ENCODE measurements at regions not wholly inside any gene's neighbourhood (a gene's known extent, or its start where the extent isn't known, plus 50 kb on each side); places are given as distances from the start of the nearest gene placed in this dataset.

DNA sequence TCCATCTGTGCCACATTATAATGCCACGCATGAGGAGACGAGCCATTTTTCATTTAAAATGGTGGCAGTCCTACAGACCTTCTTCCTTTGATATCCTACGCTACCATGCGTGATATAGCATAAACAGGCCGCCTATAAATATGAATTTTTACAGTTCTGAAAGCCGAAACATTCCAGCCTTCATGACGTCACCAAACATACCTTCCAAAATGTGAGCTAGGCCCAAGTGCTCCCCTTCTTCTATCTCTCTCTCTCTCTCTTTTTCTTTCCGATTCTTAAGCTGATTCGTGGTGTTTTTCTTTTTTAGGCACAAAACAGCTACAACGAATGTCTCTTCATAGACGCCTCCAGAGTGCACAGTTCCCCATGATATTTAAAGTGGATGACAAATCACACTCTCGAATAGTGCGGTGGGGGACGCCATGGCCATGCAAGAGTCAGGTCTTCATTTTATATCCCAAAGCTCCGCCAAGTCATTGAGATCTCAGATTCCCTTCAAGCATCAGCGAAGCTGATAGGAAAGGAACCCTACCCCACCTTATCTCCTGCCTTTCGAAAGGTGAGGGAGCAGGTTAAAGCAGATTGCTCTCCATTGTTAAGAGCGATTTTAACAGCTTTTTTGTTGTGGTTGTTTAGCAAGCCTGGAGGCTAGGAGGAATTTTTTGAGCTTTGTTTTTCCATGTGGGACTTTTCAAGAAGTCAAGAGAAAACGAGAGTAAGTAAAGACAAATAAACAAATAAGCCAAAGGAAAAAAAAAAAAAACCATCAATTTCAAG lies 436.3 kb downstream of the CMPK2 start:
- DNase-seq (ENCODE audit: low read depth, low spot score), result no peak
- Histone ChIP-seq H3K4me3 (ENCODE audit: insufficient read length, low read depth) (no peak overlapping the region), H3K9me3 (ENCODE audit: insufficient read depth, low read length) (no peaks in the 10 kb centered on the region), H3K36me3 (ENCODE audit: insufficient read depth, insufficient read length, low read length) (no peaks in the 10 kb centered on the region), H3K27me3 (ENCODE audit: insufficient read depth, insufficient read length) (no peaks in the 10 kb centered on the region), H3K9ac (ENCODE audit: insufficient read length, low read depth) (no peak overlapping the region), H3K4me1 (ENCODE audit: insufficient read depth, insufficient read length) (no peaks in the 10 kb centered on the region)
- TF ChIP-seq ZNF274 (IDR thresholded peaks at IDR 0.05; ENCODE audit: low read depth, low read length) (no peak), SUZ12 (IDR thresholded peaks at IDR 0.05; ENCODE audit: extremely low read depth, insufficient read depth, insufficient read length) (no peak), YY1 (IDR thresholded peaks at IDR 0.05; ENCODE audit: insufficient read depth, insufficient read length) (no peak)

DNA sequence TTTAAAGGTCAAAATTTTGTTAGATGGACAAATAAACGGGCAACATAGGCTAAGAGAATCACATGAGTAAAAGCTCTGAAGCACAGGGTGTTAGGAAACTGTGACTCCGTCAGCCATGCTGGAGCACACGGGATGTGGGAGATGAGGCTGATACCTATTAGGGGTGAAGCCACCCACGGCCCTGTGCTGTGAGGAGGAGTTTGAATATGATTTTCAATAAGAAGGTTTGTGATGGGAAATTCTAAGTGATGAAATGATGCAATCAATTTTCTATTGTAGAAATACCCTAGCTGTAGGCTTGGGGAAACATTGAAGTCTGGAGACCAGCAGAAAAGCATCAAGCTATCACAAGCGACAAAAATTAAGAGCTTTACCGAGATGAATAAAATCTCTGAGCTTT lies 431.3 kb downstream of the CMPK2 start:
- Histone ChIP-seq H3K27me3 (ENCODE audit: insufficient read depth, insufficient read length) (no peaks in the 10 kb centered on the region), H3K4me3 (ENCODE audit: insufficient read length, low read depth) (no peak overlapping the region)

DNA sequence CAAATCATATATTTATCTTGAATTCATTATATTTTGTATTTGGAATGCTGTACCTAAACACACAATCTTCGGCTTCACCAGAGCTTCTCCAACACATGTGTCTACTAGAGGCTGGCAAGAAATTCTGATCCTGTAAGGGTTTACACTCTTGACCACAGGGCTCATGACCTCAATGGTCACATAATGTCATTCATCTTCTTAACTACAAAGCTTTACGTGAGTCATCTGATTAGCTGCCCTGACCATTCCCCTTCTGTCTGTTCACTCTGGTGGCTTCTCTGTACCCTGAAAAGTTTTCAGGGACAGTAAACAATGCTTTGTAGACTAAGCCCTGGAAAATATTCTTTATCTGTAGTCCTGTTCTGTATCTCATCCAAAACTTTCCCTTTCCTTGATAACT lies 423.9 kb downstream of the CMPK2 start:
- Histone ChIP-seq H3K4me1 (ENCODE audit: insufficient read depth, insufficient read length) (no peaks in the 10 kb centered on the region), H3K27me3 (ENCODE audit: insufficient read depth, insufficient read length) (no peaks in the 10 kb centered on the region), H3K36me3 (ENCODE audit: insufficient read depth, insufficient read length, low read length) (no peaks in the 10 kb centered on the region), H3K9ac (ENCODE audit: insufficient read length, low read depth) (no peak overlapping the region), H3K9me3 (ENCODE audit: insufficient read depth, low read length) (no peaks in the 10 kb centered on the region), H3K4me3 (ENCODE audit: insufficient read length, low read depth) (no peak overlapping the region)
- TF ChIP-seq ZNF274 (IDR thresholded peaks at IDR 0.05; ENCODE audit: low read depth, low read length) (no peak), YY1 (IDR thresholded peaks at IDR 0.05; ENCODE audit: insufficient read depth, insufficient read length) (no peak), SUZ12 (IDR thresholded peaks at IDR 0.05; ENCODE audit: extremely low read depth, insufficient read depth, insufficient read length) (no peak)
- no peak for DNase-seq (ENCODE audit: low read depth, low spot score)

More for the DNA sequence above, 431.3 kb downstream of the CMPK2 start:
- Histone ChIP-seq H3K36me3 (ENCODE audit: insufficient read depth, insufficient read length, low read length) (no peaks in the 10 kb centered on the region), H3K9me3 (ENCODE audit: insufficient read depth, low read length) (no peaks in the 10 kb centered on the region), H3K9ac (ENCODE audit: insufficient read length, low read depth) (no peak overlapping the region), H3K4me1 (ENCODE audit: insufficient read depth, insufficient read length) (no peaks in the 10 kb centered on the region)
- no peak for DNase-seq (ENCODE audit: low read depth, low spot score)
- TF ChIP-seq YY1 (IDR thresholded peaks at IDR 0.05; ENCODE audit: insufficient read depth, insufficient read length) (no peak), SUZ12 (IDR thresholded peaks at IDR 0.05; ENCODE audit: extremely low read depth, insufficient read depth, insufficient read length) (no peak), ZNF274 (IDR thresholded peaks at IDR 0.05; ENCODE audit: low read depth, low read length) (no peak)

DNA sequence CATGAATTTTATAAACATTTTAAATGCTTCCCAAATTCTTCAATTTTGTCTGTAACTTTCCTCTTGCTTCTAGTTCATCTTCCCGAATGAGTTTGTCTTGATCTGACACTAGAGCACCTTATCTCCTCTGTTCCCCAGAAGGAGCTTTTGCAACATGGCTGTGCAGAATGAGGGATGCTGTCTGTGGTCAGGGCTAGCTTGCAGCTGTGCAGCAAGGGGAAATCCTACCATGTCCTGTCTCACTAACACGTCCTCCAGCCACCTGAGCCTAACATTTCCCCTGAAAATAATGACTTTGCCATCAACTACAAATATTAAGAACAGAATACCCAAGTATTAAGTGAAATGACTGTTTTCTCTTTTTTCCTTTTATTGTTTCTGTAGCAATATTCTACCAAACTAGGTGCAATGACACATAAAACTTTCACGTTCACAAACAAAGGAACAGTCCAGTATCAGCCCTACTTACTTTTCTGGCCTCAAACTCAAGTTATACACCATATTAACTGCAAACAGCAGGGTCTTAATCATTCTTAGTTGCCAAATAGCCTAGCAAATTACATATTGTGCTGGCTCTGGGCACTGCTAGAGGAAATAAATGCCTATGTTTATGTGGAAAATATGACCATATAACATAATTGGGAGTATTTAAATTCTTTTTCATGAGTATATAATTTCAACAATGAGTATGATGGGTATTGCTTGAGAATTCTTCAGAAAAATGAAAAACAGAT lies 423.3 kb downstream of the CMPK2 start:
- Histone ChIP-seq H3K27me3 (ENCODE audit: insufficient read depth, insufficient read length) (no peaks in the 10 kb centered on the region), H3K9me3 (ENCODE audit: insufficient read depth, low read length) (no peaks in the 10 kb centered on the region), H3K9ac (ENCODE audit: insufficient read length, low read depth) (no peak overlapping the region), H3K4me1 (ENCODE audit: insufficient read depth, insufficient read length) (no peaks in the 10 kb centered on the region), H3K4me3 (ENCODE audit: insufficient read length, low read depth) (no peak overlapping the region), H3K36me3 (ENCODE audit: insufficient read depth, insufficient read length, low read length) (no peaks in the 10 kb centered on the region)
- TF ChIP-seq ZNF274 (IDR thresholded peaks at IDR 0.05; ENCODE audit: low read depth, low read length), result no peak
- no peak for TF ChIP-seq SUZ12 (IDR thresholded peaks at IDR 0.05; ENCODE audit: extremely low read depth, insufficient read depth, insufficient read length)
- no peak for TF ChIP-seq YY1 (IDR thresholded peaks at IDR 0.05; ENCODE audit: insufficient read depth, insufficient read length)
- DNase-seq (ENCODE audit: low read depth, low spot score), result no peak

DNA sequence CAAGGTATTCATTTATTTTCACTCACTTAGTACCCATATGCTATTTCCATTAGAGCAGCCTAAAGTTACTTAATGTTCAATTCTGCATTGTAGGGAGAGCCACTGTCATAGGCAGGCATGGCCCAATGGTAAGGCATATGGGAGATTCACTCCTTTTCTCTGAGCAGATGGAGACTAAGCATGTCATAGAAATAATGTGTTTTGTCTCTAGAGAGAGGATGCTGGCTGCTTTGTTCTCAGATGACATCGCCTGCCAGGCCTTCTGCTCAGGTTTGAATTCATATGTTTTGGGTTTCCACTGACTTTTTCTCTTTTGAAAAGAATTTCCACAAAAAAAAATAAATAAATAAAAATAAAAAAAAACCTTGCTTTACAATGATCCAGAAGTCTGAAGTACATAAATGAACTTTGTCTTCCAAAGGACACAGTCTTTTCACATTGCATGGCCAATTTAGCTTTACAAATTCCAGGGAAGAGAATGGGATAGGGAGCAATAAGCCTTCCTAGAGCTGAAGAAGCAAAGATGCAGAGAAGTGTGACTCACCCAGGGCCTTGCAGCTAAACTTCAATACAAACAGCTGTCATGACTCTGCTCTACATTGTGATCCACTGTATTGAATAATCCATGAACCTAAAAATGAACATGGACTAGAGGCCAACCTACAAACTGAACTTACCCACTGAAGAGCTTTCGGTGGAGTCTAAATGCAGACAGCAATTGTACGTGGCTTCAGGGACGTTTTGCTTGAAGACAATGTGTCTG lies 422.5 kb downstream of the CMPK2 start:
- Histone ChIP-seq H3K4me1 (ENCODE audit: insufficient read depth, insufficient read length) (no peaks in the 10 kb centered on the region), H3K9me3 (ENCODE audit: insufficient read depth, low read length) (no peaks in the 10 kb centered on the region), H3K9ac (ENCODE audit: insufficient read length, low read depth) (no peak overlapping the region), H3K27me3 (ENCODE audit: insufficient read depth, insufficient read length) (no peaks in the 10 kb centered on the region), H3K36me3 (ENCODE audit: insufficient read depth, insufficient read length, low read length) (no peaks in the 10 kb centered on the region), H3K4me3 (ENCODE audit: insufficient read length, low read depth) (no peak overlapping the region)
- TF ChIP-seq ZNF274 (IDR thresholded peaks at IDR 0.05; ENCODE audit: low read depth, low read length), result no peak
- TF ChIP-seq YY1 (IDR thresholded peaks at IDR 0.05; ENCODE audit: insufficient read depth, insufficient read length), result no peak
- no peak for TF ChIP-seq SUZ12 (IDR thresholded peaks at IDR 0.05; ENCODE audit: extremely low read depth, insufficient read depth, insufficient read length)
- DNase-seq (ENCODE audit: low read depth, low spot score), result no peak

DNA sequence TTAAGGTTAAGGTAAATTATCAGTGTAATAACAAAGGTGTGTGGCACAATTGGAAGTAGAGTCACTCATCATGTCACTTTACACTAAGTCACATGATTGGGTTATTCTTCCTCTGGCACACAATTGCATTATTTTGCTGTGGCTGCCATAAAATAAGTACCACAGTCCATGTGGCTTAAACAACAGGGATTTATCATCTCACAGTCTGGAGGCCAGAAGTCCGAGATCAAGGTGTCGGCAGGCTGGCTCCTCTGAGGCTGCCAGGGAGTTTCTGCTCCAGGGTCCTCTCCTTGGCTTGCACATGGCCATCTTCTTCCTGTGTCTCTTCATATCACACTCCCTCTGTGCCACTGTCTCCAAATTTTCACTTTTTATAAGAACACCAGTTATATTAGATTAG lies 421.2 kb downstream of the CMPK2 start:
- Histone ChIP-seq H3K9me3 (ENCODE audit: insufficient read depth, low read length) (no peaks in the 10 kb centered on the region), H3K27me3 (ENCODE audit: insufficient read depth, insufficient read length) (no peaks in the 10 kb centered on the region), H3K4me1 (ENCODE audit: insufficient read depth, insufficient read length) (no peaks in the 10 kb centered on the region), H3K4me3 (ENCODE audit: insufficient read length, low read depth) (no peak overlapping the region), H3K36me3 (ENCODE audit: insufficient read depth, insufficient read length, low read length) (no peaks in the 10 kb centered on the region), H3K9ac (ENCODE audit: insufficient read length, low read depth) (no peak overlapping the region)
- no peak for DNase-seq (ENCODE audit: low read depth, low spot score)
- no peak for TF ChIP-seq ZNF274 (IDR thresholded peaks at IDR 0.05; ENCODE audit: low read depth, low read length)
- no peak for TF ChIP-seq YY1 (IDR thresholded peaks at IDR 0.05; ENCODE audit: insufficient read depth, insufficient read length)
- TF ChIP-seq SUZ12 (IDR thresholded peaks at IDR 0.05; ENCODE audit: extremely low read depth, insufficient read depth, insufficient read length), result no peak

DNA sequence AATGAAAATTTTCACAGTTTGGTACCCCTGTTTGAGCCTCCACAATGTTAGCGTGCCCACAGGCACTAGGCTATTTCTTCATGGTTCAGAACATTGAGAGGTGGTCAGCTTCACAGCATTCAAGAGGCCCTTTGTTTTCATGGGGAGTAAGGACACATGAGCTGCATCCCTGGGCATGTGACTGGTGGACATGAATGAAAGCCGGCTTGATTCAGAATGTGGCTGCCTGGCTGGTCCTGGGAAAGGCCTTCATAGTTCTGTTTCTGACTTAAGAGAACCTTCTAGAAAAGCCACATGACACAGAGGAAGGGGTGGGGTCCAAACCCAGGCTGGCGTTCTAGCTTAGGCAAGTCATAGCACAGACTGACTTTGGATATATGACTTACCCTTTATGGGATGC lies 420.6 kb downstream of the CMPK2 start:
- Histone ChIP-seq H3K9me3 (ENCODE audit: insufficient read depth, low read length) (no peaks in the 10 kb centered on the region), H3K4me3 (ENCODE audit: insufficient read length, low read depth) (no peak overlapping the region), H3K4me1 (ENCODE audit: insufficient read depth, insufficient read length) (no peaks in the 10 kb centered on the region), H3K27me3 (ENCODE audit: insufficient read depth, insufficient read length) (no peaks in the 10 kb centered on the region), H3K36me3 (ENCODE audit: insufficient read depth, insufficient read length, low read length) (no peaks in the 10 kb centered on the region), H3K9ac (ENCODE audit: insufficient read length, low read depth) (no peak overlapping the region)
- DNase-seq (ENCODE audit: low read depth, low spot score), result no peak
- TF ChIP-seq ZNF274 (IDR thresholded peaks at IDR 0.05; ENCODE audit: low read depth, low read length) (no peak), YY1 (IDR thresholded peaks at IDR 0.05; ENCODE audit: insufficient read depth, insufficient read length) (no peak), SUZ12 (IDR thresholded peaks at IDR 0.05; ENCODE audit: extremely low read depth, insufficient read depth, insufficient read length) (no peak)

Measured in NT2/D1 (cell line).